DND-41 (cell line): ENCODE measurements at regions not wholly inside any gene's neighbourhood (a gene's known extent, or its start where the extent isn't known, plus 50 kb on each side); places are given as distances from the start of the nearest gene placed in this dataset.

Experiments
- ATAC-seq: fragments of 200-7000 bp; cut with Tn5 transposase; 3 replicates; pipeline ENCODE4 v1.9.1; 2021; ENCODE audit warnings: low read depth; ENCODE audit not compliant: insufficient read depth
- DNase-seq: peaks from one replicate; pipeline ENCODE4 v3.0.0-alpha.2; 2020
- H2AFZ ChIP-seq: 2 replicates; pipeline ENCODE4 v1.6.0; 2012; ENCODE audit warnings: low read depth, low read length
- H3K27ac ChIP-seq: 2 replicates; pipeline ENCODE4 v1.5.1; 2012; ENCODE audit warnings: low read length, inconsistent platforms
- H3K27me3 ChIP-seq: fragments of 200-600 bp; sonication (generic); 2 replicates; pipeline ENCODE4 v1.6.0; 2012; ENCODE audit warnings: low read length, mild to moderate bottlenecking, inconsistent platforms; ENCODE audit not compliant: insufficient read depth, poor library complexity
- H3K36me3 ChIP-seq: 2 replicates; pipeline ENCODE4 v1.5.1; 2012; ENCODE audit warnings: low read length, inconsistent platforms; ENCODE audit not compliant: insufficient read depth
- H3K4me1 ChIP-seq: 2 replicates; pipeline ENCODE4 v1.5.1; 2012; ENCODE audit warnings: mild to moderate bottlenecking, low read length; ENCODE audit not compliant: insufficient read depth
- H3K4me2 ChIP-seq: 2 replicates; pipeline ENCODE4 v1.6.0; 2012; ENCODE audit warnings: mild to moderate bottlenecking, moderate library complexity, low read length, inconsistent platforms; ENCODE audit not compliant: insufficient read depth
- H3K4me3 ChIP-seq, 2 experiments: fragments of 200-600 bp in 1 of 2; shearing (Covaris generic) in 1 of 2; 2 replicates each; pipeline ENCODE4 v1.5.1; 2012 to 2016; ENCODE audit warnings: inconsistent platforms in 2 of 2, low read length in 2 of 2, mild to moderate bottlenecking in 2 of 2, low read depth in 1 of 2, moderate library complexity in 1 of 2
- H3K79me2 ChIP-seq: 2 replicates; pipeline ENCODE4 v1.6.0; 2012; ENCODE audit warnings: low read length, inconsistent platforms; ENCODE audit not compliant: insufficient read depth
- H3K9ac ChIP-seq: 2 replicates; pipeline ENCODE4 v1.6.0; 2012; ENCODE audit warnings: low read depth, mild to moderate bottlenecking, inconsistent platforms, low read length, moderate library complexity
- H3K9me3 ChIP-seq: 2 replicates; pipeline ENCODE4 v1.5.1; 2012; ENCODE audit warnings: low read length, moderate library complexity, mild to moderate bottlenecking, inconsistent platforms; ENCODE audit not compliant: insufficient read depth, severe bottlenecking
- H4K20me1 ChIP-seq: 2 replicates; pipeline ENCODE4 v1.6.0; 2012; ENCODE audit warnings: low read length; ENCODE audit not compliant: insufficient read depth
- EZH2 ChIP-seq: IDR thresholded peaks from 3 replicates; pipeline ENCODE4 v1.6.1; 2012; ENCODE audit warnings: borderline replicate concordance, low read depth, mild to moderate bottlenecking, moderate library complexity, low read length, inconsistent platforms; ENCODE audit not compliant: severe bottlenecking
- TF ChIP-seq, protein P1 (sequence below): IDR thresholded peaks from 2 replicates; pipeline ENCODE4 v1.5.1; 2012; ENCODE audit warnings: borderline replicate concordance, low read length, moderate library complexity, mild to moderate bottlenecking; ENCODE audit not compliant: poor library complexity, severe bottlenecking; ENCODE audit errors: extremely low read depth

DNA sequence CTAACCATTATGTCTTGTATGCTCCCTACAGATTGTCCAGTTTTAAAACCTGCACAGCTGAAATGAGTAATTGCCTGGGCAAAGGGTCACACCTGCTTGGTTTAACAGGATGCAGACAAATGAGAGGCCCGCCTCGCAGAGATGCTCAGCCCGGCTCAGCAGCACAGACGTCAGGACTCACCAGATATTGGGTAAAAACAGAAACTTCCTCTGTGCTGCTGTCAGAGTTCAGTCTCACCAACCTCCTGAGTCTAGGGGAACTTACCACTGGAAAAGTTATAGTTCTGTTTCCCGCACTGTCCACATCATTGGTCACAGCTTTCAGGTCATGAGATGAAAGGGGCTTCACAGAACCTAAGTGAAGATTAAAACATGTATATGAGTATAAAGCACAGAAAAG lies 152.5 kb downstream of the ESM1 start:
- DNase-seq (no peak), ATAC-seq (no peak)
- no peaks in the 10 kb centered on the region for H3K36me3 ChIP-seq
- no peaks in the 10 kb centered on the region for H3K4me1 ChIP-seq
- H3K9me3 ChIP-seq = no peaks in the 10 kb centered on the region
- no peak overlapping the region for H3K4me2 ChIP-seq
- H3K9ac ChIP-seq = no peak overlapping the region
- TF ChIP-seq, protein P1, sequence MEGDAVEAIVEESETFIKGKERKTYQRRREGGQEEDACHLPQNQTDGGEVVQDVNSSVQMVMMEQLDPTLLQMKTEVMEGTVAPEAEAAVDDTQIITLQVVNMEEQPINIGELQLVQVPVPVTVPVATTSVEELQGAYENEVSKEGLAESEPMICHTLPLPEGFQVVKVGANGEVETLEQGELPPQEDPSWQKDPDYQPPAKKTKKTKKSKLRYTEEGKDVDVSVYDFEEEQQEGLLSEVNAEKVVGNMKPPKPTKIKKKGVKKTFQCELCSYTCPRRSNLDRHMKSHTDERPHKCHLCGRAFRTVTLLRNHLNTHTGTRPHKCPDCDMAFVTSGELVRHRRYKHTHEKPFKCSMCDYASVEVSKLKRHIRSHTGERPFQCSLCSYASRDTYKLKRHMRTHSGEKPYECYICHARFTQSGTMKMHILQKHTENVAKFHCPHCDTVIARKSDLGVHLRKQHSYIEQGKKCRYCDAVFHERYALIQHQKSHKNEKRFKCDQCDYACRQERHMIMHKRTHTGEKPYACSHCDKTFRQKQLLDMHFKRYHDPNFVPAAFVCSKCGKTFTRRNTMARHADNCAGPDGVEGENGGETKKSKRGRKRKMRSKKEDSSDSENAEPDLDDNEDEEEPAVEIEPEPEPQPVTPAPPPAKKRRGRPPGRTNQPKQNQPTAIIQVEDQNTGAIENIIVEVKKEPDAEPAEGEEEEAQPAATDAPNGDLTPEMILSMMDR = no peak
- no peak for TF ChIP-seq EZH2
- no peak overlapping the region for H3K27ac ChIP-seq
- peaks cover 2% of the 10 kb centered on the region for H3K27me3 ChIP-seq
- H3K79me2 ChIP-seq = no peaks in the 10 kb centered on the region
- H4K20me1 ChIP-seq = no peaks in the 10 kb centered on the region
- no peak overlapping the region for H3K4me3 ChIP-seq
- H2AFZ ChIP-seq = no peak overlapping the region

DNA sequence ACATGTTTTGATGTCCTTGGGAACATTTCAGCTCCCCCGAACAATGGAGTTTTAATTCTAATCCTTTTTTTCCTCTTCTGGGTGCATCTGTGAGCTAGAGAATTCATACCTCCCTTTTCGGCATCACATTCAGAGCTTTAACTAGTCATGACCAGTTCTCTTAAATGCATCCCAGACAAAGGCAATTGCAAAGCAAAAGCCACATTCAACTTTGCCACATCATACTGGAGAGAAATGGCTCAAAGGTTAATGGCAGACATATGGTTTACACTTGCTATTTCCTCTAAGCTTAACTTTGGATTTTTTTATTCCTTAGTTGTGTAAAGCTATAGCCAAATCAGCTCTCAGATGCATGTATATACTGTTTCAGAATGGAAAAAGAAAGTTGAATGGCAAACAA lies 153.3 kb downstream of the ESM1 start:
- TF ChIP-seq EZH2 = no peak
- TF ChIP-seq, protein P1 = no peak
- Histone ChIP-seq H3K36me3 (no peaks in the 10 kb centered on the region), H3K4me1 (no peaks in the 10 kb centered on the region), H3K4me3 (no peak overlapping the region), H3K79me2 (no peaks in the 10 kb centered on the region), H3K4me2 (no peak overlapping the region), H3K27me3 (peaks cover 2% of the 10 kb centered on the region), H2AFZ (no peak overlapping the region), H3K27ac (no peak overlapping the region), H3K9me3 (no peaks in the 10 kb centered on the region), H4K20me1 (no peaks in the 10 kb centered on the region), H3K9ac (no peak overlapping the region)
- ATAC-seq (no peak), DNase-seq (no peak)

DNA sequence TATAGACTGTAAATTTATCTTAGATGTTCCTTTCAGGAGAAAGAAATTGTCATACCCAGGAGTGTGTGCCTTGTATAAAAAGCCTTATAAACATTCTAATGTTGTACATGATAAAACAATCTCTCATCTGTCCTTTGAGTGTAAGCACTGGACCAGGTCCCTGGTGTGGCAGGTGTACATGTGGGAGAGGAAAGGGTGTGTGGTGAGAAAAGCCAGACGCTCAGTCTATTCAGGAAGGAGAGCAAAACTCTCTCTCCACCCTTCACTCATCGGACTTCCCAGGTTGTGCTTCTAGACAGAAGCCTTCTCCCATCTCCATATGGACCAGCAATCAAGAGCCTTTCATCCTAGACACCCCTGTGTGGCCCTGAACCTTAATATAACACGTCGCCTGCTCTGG lies 154.2 kb downstream of the ESM1 start:
- ATAC-seq = no peak
- H3K36me3 ChIP-seq = no peaks in the 10 kb centered on the region
- TF ChIP-seq EZH2 = no peak
- TF ChIP-seq, protein P1 = no peak
- H3K4me2 ChIP-seq = no peak overlapping the region
- H2AFZ ChIP-seq = no peak overlapping the region
- no peak overlapping the region for H3K9ac ChIP-seq
- peaks cover 2% of the 10 kb centered on the region for H3K27me3 ChIP-seq
- H3K9me3 ChIP-seq = no peaks in the 10 kb centered on the region
- H3K79me2 ChIP-seq = no peaks in the 10 kb centered on the region
- H3K27ac ChIP-seq = no peak overlapping the region
- no peak overlapping the region for H3K4me3 ChIP-seq
- H4K20me1 ChIP-seq = no peaks in the 10 kb centered on the region
- no peaks in the 10 kb centered on the region for H3K4me1 ChIP-seq
- DNase-seq = no peak
